Renal cortex interstitium (tissue), 11 donors: ENCODE measurements at regions not wholly inside any gene's neighbourhood (a gene's known extent, or its start where the extent isn't known, plus 50 kb on each side); places are given as distances from the start of the nearest gene placed in this dataset.

Experiments used
- DNase-seq, 11 donors: peaks; one replicate each; pipeline ENCODE4 v3.0.0-alpha.2; 2013; ENCODE audit warnings: low read depth in 9 of 11, low spot score in 4 of 11; ENCODE audit errors: extremely low read depth in 1 of 11

DNA sequence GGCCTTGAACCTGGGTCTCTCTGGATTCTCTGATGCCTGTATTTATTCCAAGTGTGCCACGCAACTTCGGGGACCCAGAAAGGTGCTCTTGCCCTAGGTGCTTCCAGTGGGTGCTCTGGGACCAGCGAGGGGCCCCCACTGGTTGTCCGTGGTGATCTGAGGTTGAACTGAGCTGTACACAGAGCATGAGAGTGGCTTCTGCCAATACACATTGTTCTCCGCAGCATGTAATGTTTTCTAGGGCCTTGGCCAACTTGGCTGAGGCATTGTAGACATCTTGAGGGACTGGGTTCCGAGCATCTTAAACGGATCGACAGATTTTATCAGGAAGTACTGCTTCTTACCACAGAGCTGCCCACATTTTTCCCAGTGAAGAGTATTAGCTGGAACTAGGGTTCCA, 117.9 kb downstream of the MTX3 start:
- DNase-seq = no peak

DNA sequence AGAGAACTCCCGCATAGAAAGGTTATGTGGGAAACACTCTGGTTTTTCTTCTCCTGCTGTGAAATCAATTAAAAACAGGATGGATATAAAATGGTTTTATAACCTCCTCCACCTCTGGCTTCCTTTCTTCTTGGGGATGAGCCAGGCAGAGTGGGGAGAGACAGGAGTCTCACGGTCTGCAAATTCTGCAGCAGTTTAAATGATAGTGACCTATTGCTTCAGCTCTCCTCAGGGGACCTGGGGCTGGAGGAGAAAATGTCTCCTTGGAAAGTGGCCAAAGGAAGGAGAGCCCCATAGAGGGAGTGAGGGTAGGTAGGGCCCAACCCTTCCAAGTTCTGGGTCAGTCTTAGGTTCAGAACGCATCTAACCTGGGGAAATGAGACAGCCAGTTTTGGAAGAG, 118.8 kb downstream of the MTX3 start:
- no peak for DNase-seq

DNA sequence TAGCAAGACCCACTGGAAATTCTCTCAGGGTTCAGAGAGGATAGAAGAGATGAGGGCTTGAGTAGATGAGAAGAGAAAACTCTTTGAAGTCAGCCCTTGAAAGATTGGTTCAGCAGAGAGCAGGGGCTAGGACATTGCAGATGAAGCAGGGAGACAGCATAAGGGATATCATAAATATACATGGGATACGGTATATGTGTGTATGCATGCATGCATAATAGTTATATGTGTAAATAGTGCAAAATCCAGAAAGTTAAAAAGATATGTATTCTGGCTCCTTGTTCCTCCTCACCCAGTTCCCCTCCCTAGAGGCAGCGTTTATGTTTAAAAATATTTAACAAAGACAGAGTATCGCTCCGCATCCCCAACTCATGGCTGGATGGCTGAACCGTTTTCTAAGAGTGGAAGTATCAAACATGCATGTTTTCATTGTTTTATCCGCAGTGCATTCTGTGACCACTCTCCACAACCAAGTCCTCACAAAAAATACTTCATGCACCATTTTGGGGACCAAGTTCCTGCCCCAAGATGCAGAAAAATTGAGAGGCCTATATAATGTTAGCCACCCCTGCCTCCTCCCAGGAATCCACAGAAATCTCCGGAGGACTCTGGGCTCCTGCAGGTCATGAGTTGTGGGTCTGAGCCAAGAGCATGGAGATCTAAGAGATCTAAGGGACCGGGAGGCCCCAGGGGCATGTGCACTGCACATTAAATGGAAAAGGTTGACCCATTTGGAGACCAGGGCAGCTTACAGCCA, 119.5 kb downstream of the MTX3 start:
- DNase-seq = no peak

DNA sequence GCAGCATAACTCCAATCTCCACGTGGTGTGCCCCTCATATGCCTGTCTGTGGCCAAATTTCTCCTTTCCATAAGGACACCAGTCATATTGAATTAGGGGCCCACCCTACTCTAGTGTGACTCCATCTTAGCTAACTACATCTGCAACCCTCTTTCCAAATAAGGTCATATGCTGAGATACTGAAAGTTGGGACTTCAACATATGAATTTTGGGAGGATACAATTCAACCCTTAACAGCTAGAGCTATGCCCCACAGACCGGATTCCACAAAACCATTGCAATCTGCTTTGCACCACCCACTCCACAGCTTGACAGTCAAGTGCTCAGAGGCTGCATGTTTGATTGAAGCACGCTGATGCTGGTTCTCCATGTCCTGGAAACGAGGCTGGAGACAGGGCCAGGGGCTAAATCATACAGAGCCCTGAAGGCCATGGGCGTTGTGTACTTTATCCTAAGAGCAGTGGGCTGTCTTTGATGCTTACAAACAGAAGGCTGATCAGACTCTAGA, 122.8 kb downstream of the MTX3 start:
- no peak for DNase-seq

DNA sequence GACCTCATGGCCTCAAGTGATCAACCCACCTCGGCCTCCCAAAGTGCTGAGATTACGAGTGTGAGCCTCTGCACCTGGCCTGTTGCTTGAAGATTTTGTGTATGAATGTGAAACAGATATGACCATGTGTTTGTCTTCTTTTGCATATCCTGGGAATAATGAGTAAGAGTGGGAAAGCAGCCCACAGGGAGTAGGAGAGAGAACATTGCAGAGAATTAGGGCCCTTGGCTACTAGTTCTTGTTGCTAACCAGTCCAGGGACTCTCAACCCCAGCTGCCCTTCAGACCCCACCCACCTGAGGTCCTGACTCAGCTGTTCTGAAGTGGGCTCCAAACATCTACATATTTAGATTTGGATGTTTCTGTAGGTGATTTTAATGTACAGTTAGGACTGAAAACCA, 125.5 kb downstream of the MTX3 start:
- no peak for DNase-seq

DNA sequence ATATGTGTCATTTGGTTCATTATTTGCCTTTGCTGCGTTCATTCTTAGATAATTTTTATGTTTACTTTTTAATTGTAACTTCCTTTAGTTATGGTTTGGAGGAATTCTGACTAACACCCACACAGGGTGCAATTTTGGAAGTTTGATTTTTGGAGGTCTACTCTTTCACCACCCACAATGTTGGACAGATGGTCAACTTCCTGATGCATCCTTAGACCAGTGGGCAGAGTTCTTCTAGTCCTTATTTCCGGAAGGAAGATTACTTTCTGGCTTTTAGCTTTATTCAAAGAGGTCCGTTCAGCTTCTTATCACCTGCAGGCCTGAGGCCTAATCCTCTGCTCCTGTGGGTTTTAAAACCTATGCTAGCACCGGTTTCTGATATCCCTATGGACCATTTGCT, 126.7 kb downstream of the MTX3 start:
- no peak for DNase-seq

DNA sequence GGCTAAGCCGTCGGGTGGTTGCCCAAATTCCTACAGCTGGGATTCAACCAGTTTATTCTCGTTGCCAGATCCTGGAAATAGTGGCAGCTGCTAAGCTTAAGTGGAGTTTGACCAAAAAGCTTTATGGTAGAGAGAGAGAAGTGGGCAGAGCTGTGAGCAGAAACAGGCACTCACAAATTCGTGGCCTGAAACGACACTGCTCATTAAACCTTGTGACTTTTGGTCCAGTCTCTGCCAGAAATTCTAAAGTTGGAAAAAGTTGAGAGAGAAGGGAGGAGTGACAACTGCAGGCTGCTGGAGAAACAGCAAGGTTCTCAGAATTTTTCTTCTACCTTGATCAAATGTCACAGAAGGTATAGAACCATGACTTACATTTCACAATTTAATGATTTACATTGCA, 131.5 kb downstream of the MTX3 start:
- peak in 1 of 11 donors; percentile 12 for DNase-seq

DNA sequence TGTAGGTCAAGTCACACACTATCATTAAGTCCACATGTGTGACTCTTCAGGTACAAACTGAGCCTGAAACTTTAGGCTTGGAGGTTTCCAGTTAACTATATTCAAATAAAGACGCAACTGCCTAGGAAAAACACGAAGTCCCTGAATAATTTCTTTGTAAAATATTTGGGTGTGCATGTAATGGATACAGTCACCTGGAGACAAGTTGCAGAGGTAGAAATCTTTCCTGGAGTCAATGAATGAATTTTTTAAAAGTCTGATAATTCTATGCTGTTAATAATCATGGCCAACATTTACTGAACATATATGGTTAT, 132.7 kb downstream of the MTX3 start:
- no peak for DNase-seq

DNA sequence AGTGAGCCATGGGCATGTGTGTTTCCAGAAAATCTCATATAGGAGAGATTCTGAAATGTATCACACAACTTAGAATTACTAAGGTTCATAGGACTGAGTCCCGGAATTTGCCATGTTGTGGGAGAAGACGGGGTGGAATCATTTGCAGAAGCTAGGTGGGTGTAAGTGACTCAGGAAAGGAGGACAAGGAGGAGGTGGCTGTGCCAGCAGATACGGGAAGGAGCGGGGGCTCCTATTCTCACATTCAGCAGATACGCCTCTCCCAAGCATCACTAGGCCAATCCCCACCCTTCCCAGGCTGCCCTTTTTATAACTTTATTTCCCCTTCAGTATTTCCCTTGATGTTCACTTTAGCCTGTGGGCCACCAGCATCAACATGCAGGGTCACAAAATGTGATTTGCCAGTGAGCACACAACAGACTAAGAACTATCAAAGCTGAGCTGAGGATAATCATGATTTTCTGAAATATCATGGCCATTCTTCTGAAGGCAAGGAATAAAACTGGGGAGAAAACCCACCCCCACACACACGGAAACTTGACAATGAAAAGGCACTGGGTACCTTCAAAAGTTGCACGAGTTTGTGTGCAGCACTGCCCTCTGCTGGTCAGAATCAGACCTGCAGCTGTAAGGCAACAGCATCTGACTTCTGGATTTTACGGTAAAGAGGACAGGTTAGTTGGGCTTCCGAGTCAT, 133.2 kb downstream of the MTX3 start:
- DNase-seq = peak in 8 of 11 donors; percentile 49 to 82 (median 58)

DNA sequence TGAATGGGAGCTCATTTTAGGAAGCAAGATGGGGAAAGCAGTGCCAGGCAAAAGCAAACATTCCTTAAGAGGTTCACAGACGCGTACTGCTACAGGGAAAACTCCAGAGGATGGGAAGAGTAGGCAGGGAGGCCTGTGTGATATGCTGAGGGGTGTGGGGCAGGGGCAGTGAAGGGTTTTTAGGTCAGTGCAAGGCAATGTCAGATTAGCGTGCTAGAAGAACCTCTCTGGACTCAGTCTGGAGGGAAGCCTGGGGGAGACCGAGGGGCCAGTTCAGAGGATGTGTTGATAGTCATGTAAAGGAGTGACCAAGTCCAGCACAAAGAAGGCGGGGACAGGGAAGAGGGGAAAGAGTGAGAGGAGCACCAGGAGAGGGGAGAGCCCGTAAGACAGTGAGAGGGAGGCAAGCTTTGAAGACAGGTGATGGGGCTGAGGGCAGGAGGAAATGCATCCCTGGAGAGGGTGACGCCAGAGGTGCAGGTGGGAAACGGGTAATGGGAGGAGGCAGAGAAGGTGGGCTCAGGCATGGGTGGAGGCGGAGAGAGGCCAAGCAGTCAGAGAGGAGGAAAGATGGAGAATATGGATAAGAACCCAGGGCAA, 134.5 kb downstream of the MTX3 start:
- DNase-seq = no peak

DNA sequence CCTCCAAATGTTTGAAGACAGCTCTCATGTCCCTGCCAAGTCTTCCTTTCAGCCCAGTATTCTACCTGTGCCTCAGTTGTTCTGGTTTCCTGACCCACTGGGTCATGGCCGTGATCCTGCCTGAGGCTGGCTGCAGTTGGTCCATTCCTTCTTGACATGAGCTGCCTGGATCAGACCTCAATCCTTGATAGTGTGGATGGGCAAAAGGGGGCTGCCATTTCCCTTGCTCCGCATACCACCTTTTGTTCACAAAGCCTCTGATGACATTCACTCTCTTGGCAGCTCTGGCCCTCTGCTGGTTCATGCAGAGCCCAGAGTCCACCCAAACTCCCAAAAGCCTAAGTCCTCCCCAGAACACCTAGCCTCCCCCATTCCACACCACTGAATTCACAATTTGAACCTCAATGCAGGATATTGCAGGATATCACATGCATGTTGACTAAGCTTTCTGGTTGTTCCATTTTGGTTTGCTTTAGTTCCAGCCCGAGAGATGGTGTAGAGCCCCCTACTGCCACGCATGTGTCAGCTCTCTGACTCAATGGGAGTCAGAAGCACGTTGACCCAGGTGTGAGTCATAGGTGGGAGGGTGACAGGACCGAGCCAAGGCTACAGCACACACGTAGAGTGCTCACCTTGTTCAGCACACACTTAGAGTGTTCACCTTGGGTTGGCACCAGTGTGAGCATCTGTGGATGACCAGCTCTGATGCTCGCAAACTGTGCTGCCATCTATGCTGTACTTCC, 137.2 kb downstream of the MTX3 start:
- DNase-seq = no peak

DNA sequence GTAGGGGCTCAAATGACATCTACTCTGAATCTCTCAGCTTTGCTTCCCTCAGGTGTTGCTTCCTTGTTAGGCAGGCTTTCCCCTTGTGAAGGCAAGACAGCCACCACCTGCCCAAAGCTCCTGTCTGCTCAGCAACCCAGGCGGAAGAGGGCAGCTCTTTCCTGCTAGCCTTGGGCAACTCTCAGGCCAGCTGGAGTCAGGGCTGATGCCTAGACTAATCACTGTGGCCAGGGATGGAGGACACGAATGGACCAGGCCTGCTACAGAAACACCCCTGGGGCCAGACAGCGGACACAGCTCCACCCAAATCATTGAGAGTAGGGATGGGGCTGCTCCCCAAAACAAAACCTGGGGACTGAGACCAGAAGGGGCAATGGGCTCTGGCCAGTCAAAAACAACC, 138.0 kb downstream of the MTX3 start:
- no peak for DNase-seq

DNA sequence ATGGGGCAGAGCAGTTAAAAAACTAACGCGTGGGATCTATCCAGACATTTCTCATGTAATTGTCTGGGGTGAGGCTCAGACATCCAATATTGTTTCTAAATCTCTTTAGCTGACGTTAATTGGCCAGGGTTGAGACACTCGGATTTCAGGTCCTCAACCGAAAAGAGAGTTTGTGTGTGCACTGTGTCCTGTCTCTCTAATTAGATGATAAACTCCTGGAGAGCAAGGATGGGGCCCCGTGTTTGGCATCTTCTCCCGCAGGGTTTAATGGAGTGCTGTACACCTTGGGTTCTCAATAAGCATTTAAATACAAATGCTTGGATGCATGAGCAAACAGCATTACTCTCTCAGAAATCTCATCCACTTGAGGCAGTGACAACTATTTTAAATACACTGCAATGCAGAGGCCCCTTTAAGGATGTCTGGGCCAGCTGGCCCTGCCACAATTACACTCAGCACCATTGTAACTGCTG, 139.6 kb downstream of the MTX3 start:
- no peak for DNase-seq

DNA sequence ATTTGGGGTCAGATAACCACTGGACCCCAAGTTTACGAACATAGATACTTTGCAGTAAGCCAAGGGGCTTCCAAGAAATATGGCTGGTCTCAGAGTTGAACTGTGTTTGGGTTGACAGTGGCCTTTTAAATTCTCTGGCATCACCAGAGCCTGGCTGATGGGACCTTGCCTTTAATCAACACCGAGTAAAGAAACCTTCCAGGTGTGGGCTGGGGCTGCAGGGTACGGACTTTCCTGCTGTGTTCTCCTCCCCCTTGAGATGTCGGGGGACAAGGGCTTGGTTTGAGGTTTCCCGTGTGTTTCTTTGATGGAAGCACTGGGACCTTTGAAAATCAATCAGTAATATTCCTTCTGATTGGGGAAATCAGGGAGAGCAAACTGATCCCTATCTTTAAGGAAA, 140.1 kb downstream of the MTX3 start:
- DNase-seq = no peak

DNA sequence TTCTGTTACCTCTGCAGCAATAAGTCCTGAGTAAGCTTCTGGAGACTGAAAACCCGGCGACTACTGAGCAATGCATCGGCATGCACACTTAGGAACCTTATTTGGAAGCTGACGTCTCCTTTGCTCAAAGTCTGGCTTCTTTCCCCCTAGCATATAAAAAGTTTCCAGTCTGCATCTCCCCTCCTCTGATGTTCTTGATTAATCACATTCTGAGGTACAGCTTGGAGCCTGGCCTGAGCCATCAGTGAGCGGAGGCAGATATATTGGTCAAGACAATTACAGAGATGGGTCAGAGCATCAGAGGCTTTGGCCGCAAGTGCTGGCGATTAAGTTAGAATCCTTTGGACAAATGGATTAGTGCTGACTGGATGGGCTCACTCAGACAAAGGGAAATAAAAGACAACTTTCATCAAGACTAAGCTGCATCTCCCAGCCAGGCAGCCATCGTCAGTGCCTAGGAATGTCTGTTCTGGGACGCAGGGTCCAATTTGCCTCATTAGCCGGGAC, 140.7 kb downstream of the MTX3 start:
- DNase-seq = no peak

DNA sequence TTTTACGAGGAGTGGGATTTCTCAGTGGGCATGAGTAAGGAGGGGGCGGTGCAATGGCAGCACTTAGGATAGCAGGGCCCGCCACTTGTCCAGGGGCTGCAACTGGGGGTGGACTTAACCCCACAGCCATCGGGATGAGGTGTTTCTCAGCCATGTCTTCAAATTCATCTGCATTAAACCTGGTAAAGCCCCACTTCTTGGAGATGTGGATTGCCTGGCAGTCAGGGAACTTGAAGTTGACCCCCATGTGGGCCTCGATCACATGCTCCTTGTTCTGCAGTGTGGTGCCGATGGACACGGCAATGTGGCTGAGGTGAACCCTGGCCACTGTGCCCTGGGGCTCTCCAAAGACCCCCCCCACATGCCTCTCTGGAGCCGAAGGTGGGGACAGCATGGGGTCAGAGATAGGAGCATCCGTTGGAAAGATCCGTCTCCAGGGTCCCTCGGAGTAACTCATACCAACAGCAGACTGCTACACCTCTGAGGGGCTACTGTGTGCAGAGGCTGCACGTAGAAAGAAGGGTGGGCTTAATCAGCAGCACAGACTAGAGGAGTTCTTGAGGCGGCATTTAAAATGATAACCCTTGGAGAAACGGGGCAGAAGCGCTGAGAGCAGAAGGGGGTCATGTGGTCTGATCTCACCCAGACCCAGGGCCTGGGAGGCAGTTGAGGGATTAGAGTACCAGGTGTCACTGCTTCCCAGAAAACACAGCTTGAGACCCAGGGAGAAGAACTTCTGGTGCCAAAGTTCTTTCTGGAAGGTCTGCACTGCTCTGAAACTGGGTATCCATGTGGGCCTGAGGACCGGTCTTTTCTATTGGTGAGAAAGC, 141.4 kb downstream of the MTX3 start:
- no peak for DNase-seq
